Endothelial cell of umbilical vein (primary cell): ENCODE measurements at regions not wholly inside any gene's neighbourhood (a gene's known extent, or its start where the extent isn't known, plus 50 kb on each side); places are given as distances from the start of the nearest gene placed in this dataset.

Source experiments
- BruUV-seq: library from RNA; stranded (reverse); fragments of 400-500 nt; replicated peaks from 2 replicates; lab custom pipeline; 2021; lab: Mats Ljungman, UMichigan
- CTCF ChIA-PET: fragments of 300-600, 350-600 bp; sonication (Branson Sonifier 250); formaldehyde crosslinking; loops from one replicate; lab custom pipeline; 2021; ENCODE audit warnings: antibody characterized with exemption, inconsistent platforms; lab: Charles Lee
- POLR2A ChIA-PET: fragments of 300-600, 350-600 bp; sonication (Branson Sonifier 250); formaldehyde crosslinking; loops from one replicate; lab custom pipeline; 2021; ENCODE audit warnings: antibody characterized with exemption, inconsistent platforms; lab: Charles Lee
- DNase-seq: peaks from one replicate; pipeline ENCODE4 v3.0.0-alpha.2; 2011; ENCODE audit warnings: low read depth, low spot score
- FAIRE-seq: peaks from 2 replicates; lab custom pipeline; 2011; peaks lifted over from hg19 to GRCh38; lab: Jason Lieb, UNC
- H2AFZ ChIP-seq: 2 replicates; pipeline ENCODE4 v1.6.0; 2012; ENCODE audit warnings: low read depth, low read length, control low read depth, inconsistent platforms
- H3K27ac ChIP-seq: 2 replicates; pipeline ENCODE4 v1.5.1; 2011; ENCODE audit warnings: low read depth, mild to moderate bottlenecking, control low read depth, low read length, moderate library complexity; ENCODE audit not compliant: insufficient read depth
- H3K27me3 ChIP-seq, 2 experiments: 2 replicates each; pipeline versions ENCODE4 v1.6.0 to v1.6.1; 2011; ENCODE audit warnings: low read length in 2 of 2, mixed read lengths in 1 of 2; ENCODE audit not compliant: control insufficient read depth in 2 of 2, insufficient read depth in 2 of 2
- H3K36me3 ChIP-seq, 2 experiments: 2 replicates in 1 of 2; 3 replicates in 1 of 2; pipeline ENCODE4 v1.5.1; 2011; ENCODE audit warnings: low read length in 2 of 2, mild to moderate bottlenecking in 1 of 2, moderate library complexity in 1 of 2; ENCODE audit not compliant: control insufficient read depth in 2 of 2, insufficient read depth in 2 of 2; ENCODE audit errors: extremely low read depth in 1 of 2
- H3K4me1 ChIP-seq: 3 replicates; pipeline ENCODE4 v1.5.1; 2011; ENCODE audit warnings: mild to moderate bottlenecking, low read length; ENCODE audit not compliant: control insufficient read depth, insufficient read depth; ENCODE audit errors: extremely low read depth
- H3K4me2 ChIP-seq: 2 replicates; pipeline ENCODE4 v1.6.1; 2011; ENCODE audit warnings: low read length, control low read depth, mixed read lengths; ENCODE audit not compliant: insufficient read depth
- H3K4me3 ChIP-seq, 3 experiments: fragments of 200-600 bp in 1 of 3; sonication (generic), shearing (Covaris generic) in 1 of 3; replicated peaks in 1 of 3; 2 replicates each; pipeline ENCODE4 v1.5.1; 2011 to 2016; ENCODE audit warnings: control low read depth in 3 of 3, low read length in 3 of 3, mild to moderate bottlenecking in 2 of 3, inconsistent platforms in 1 of 3, low read depth in 1 of 3, moderate library complexity in 1 of 3; ENCODE audit not compliant: insufficient read depth in 1 of 3
- H3K79me2 ChIP-seq: 2 replicates; pipeline ENCODE4 v1.6.0; 2012; ENCODE audit warnings: low read length, inconsistent platforms; ENCODE audit not compliant: control insufficient read depth, insufficient read depth
- H3K9ac ChIP-seq: replicated peaks from 2 replicates; pipeline ENCODE3; 2011; ENCODE audit warnings: low read length, control low read depth; ENCODE audit not compliant: insufficient read depth; ENCODE audit errors: extremely low read depth
- H3K9me1 ChIP-seq: replicated peaks from 3 replicates; pipeline ENCODE4 v1.6.0; 2011; ENCODE audit warnings: mild to moderate bottlenecking, low read length; ENCODE audit not compliant: control insufficient read depth, insufficient read depth; ENCODE audit errors: extremely low read depth
- H3K9me3 ChIP-seq: replicated peaks from 2 replicates; pipeline ENCODE4 v1.5.1; 2012; ENCODE audit warnings: low read length, inconsistent platforms; ENCODE audit not compliant: control insufficient read depth, insufficient read depth
- H4K20me1 ChIP-seq: replicated peaks from 2 replicates; pipeline ENCODE3; 2011; ENCODE audit warnings: mild to moderate bottlenecking, low read length; ENCODE audit not compliant: control insufficient read depth, insufficient read depth; ENCODE audit errors: extremely low read depth
- CTCF ChIP-seq, 2 donors: IDR thresholded peaks; 1 replicate in 1 of 2; 2 replicates in 1 of 2; pipeline ENCODE4 v1.5.1; 2011; ENCODE audit warnings: low read length in 2 of 2, mild to moderate bottlenecking in 2 of 2, moderate library complexity in 2 of 2, control low read depth in 1 of 2, inconsistent platforms in 1 of 2, low read depth in 1 of 2; ENCODE audit not compliant: insufficient read depth in 1 of 2; ENCODE audit errors: extremely low read depth in 1 of 2
- EZH2 ChIP-seq: IDR thresholded peaks from 2 replicates; pipeline ENCODE4 v1.6.1; 2012; ENCODE audit warnings: borderline replicate concordance, low read depth, mild to moderate bottlenecking, moderate library complexity, low read length, inconsistent platforms; ENCODE audit not compliant: severe bottlenecking
- FOS ChIP-seq: IDR thresholded peaks from 2 replicates; pipeline ENCODE4 v1.6.1; 2011; ENCODE audit warnings: mild to moderate bottlenecking, low read length, moderate library complexity, borderline replicate concordance; ENCODE audit not compliant: insufficient read depth
- GATA2 ChIP-seq: IDR thresholded peaks from 2 replicates; pipeline ENCODE4 v1.7.0; 2011; ENCODE audit warnings: low read depth, mild to moderate bottlenecking, moderate library complexity, mixed read lengths, low read length; ENCODE audit not compliant: insufficient read length, insufficient read depth
- JUN ChIP-seq: IDR thresholded peaks from 2 replicates; pipeline ENCODE4 v1.6.1; 2011; ENCODE audit warnings: borderline replicate concordance, low read depth; ENCODE audit not compliant: insufficient read length, insufficient read depth
- MAX ChIP-seq: IDR thresholded peaks from 2 replicates; pipeline ENCODE4 v1.6.1; 2011; ENCODE audit not compliant: insufficient read depth, insufficient read length
- MYC ChIP-seq: IDR thresholded peaks from one replicate; pipeline ENCODE4 v1.6.1; 2011; ENCODE audit warnings: mild to moderate bottlenecking, low read depth, low read length
- POLR2A ChIP-seq: IDR thresholded peaks from 2 replicates; pipeline ENCODE4 v1.6.1; 2012; ENCODE audit warnings: low read depth, mild to moderate bottlenecking, control low read depth, low read length
- POLR2AphosphoS5 ChIP-seq: IDR thresholded peaks from 2 replicates; pipeline ENCODE4 v1.6.1; 2012; ENCODE audit warnings: low read depth, mild to moderate bottlenecking, control low read depth, low read length, moderate library complexity; ENCODE audit not compliant: insufficient read depth
- dilution Hi-C: fragments of 300-500 bp; cut with MboI; formaldehyde crosslinking; loops from one replicate; pipeline ENCODE4 v1.15.0; 2019; ENCODE audit warnings: low sequenced_read_pairs; ENCODE audit not compliant: extremely low pct_ligation_motif_present
- intact Hi-C: fragments of 100-400 bp; cut with micrococcal nuclease; formaldehyde crosslinking; loops from one replicate; pipeline ENCODE4 v1.10.0; 2022

- intact Hi-C loops = loop anchor here (5.0 kb wide), 1 partner anchor 97 kb away; no protein-coding TSS in a partner anchor
- no peak overlapping the region for H2AFZ ChIP-seq
- ChIA-PET POLR2A (no interaction called here), CTCF (no interaction called here)
- H3K79me2 ChIP-seq = no peaks in the 10 kb centered on the region
- DNase-seq = no peak
- no peak overlapping the region for H3K4me3 ChIP-seq
- TF ChIP-seq JUN = no peak
- TF ChIP-seq MAX = no peak
- TF ChIP-seq GATA2 = no peak
- TF ChIP-seq MYC = no peak
- TF ChIP-seq POLR2AphosphoS5 = no peak
- TF ChIP-seq FOS = no peak
- no peak for TF ChIP-seq CTCF (IDR thresholded peaks at IDR 0.05; ENCODE audit: extremely low read depth in 1 of 2, insufficient read depth in 1 of 2, low read depth in 1 of 2, low read length in 2 of 2)
- TF ChIP-seq EZH2 = no peak
- no peak for TF ChIP-seq POLR2A
- H3K27ac ChIP-seq = no peak overlapping the region
- no peaks in the 10 kb centered on the region for H3K9me1 ChIP-seq
- no TSS peak for BruUV-seq
- no peak for FAIRE-seq
- no peaks in the 10 kb centered on the region for H3K36me3 ChIP-seq
- no peak overlapping the region for H3K9ac ChIP-seq
- H3K27me3 ChIP-seq = no peaks in the 10 kb centered on the region
- H3K9me3 ChIP-seq = no peaks in the 10 kb centered on the region
- no peaks in the 10 kb centered on the region for H3K4me1 ChIP-seq
- dilution Hi-C loops = no loop called here
- no peaks in the 10 kb centered on the region for H4K20me1 ChIP-seq
- no peak overlapping the region for H3K4me2 ChIP-seq
Observed at GRCh38 chr7:138259675-138260074, 183.4 kb downstream of the AKR1D1 start.
